GM12872 (cell line): ENCODE measurements at regions not wholly inside any gene's neighbourhood (a gene's known extent, or its start where the extent isn't known, plus 50 kb on each side); places are given as distances from the start of the nearest gene placed in this dataset.

Experiments used
- TF ChIP-seq, protein P1 (sequence below): IDR thresholded peaks from 3 replicates; pipeline ENCODE4 v1.5.1; 2011; ENCODE audit warnings: low read depth, mild to moderate bottlenecking, low read length, moderate library complexity; ENCODE audit not compliant: insufficient read depth

DNA sequence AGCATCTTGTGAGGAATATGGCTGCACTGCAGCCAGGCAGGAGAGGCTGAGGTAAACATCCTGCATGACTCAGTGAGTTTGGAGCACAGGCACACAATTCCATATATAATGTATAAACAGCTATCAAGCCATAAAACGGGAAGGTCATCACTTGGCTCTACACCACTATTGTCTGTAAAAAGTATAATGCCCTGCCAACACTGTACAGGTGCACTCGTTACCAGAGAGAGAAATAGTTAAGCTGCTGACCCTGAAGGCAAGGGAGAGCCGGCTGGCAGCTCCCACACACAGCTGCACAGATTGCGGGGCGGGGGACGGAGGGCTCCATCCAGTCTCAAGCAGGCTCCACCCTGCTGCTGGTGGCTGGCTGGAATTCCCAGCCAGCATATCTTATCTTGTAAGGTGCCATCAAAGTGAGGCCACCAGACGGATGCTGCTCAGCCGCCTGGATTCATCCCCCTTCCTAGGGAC is 668.1 kb downstream of the SLITRK5 start:
- TF ChIP-seq, protein P1, sequence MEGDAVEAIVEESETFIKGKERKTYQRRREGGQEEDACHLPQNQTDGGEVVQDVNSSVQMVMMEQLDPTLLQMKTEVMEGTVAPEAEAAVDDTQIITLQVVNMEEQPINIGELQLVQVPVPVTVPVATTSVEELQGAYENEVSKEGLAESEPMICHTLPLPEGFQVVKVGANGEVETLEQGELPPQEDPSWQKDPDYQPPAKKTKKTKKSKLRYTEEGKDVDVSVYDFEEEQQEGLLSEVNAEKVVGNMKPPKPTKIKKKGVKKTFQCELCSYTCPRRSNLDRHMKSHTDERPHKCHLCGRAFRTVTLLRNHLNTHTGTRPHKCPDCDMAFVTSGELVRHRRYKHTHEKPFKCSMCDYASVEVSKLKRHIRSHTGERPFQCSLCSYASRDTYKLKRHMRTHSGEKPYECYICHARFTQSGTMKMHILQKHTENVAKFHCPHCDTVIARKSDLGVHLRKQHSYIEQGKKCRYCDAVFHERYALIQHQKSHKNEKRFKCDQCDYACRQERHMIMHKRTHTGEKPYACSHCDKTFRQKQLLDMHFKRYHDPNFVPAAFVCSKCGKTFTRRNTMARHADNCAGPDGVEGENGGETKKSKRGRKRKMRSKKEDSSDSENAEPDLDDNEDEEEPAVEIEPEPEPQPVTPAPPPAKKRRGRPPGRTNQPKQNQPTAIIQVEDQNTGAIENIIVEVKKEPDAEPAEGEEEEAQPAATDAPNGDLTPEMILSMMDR: no peak

DNA sequence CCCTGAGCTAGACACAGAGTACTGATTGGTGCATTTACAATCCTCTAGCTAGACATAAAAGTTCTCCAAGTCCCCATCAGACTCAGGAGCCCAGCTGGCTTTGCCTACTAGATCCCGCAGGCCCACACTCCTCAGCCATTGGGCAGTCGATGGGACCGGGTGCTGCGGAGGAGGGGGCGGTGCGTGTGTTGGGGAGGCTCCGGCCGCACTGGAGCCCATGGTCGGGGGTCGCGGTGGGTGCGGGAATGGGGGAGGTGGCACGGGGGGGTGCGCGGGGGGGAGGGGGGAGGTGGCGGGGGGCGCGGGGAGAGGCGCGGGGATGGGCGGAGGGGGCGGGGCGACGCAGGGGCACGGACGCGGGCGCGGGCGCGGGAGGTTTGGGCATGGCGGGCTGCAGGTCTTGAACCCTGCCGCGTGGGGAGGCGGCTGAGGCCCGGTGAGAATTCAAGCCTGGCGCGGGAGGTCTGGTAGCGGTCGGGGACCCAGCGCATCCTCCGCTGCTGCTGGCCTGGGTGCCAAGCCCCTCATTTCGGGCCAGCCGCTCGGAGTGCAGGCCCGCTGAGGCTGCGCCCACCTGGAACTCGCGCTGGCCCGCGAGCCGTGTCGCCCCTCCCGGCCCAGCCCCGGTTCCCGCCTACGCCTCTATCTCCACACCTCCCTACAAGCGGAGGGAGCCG is 674.1 kb downstream of the SLITRK5 start:
- TF ChIP-seq, protein P1: no peak

DNA sequence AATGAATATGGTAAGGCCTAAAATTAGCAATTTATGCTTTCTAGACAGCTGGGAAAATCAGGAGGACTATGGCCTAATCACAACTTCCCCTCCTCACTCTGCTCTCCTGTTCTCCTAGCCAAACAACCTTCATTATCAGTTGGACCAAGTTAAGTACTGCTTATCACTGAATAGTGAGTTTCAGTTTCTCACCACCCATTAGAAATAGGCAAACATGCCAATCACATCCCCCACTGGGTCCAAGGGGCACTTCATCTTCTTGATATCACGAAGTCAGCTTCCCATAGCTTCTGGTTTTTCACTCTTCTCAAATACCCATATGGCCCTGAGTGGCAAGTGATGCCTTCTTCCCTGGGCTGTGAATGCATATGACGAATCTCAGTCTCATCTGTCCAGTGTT is 689.6 kb downstream of the SLITRK5 start:
- TF ChIP-seq, protein P1: no peak

DNA sequence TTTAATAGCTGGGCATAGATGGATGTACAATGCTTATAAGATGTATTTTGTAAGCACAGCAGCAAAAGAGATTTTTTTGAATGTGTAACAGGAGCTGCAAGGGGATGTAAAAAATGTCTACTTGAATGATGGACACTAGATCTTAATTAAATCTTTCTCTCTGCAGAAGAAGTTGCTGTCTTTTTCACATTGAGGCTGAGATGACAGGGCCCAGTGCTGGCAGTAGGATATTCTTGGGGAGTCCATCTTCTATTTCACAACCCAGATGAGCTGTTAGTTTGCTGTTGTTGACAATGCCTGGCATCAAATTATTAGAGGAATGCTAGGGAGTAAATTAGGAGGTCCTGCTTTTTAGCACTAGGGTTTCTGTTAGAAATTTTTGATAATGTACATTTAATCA is 698.7 kb downstream of the SLITRK5 start:
- TF ChIP-seq, protein P1: no peak

DNA sequence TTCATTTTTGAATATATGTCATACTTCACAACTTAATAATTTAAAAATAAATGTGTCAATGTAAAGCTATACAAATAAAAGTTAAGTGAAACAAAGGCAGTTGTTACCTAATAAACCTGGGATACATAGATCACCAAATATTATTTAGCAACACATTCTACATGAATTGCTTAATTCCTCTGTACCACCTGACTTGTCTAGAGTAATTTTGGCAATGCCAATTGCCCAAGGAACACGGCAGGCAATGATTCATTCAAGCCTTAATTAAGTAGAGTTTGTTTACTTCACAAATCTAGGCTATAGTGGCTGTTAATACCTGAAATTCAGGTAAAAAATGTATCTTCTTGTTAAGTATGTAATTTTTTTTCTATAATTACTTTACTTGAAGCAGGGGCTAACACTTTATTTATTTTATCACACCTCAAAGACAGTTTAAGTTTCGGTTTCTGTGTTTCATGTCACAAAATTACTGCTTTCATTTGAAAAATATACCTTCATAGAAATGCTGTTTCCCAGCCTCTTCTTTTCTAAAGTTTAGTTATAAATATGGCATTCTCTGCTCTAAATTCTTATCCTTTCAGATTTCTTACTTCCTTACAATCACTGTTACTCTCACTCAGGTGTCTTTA is 705.7 kb downstream of the SLITRK5 start:
- TF ChIP-seq, protein P1: no peak

DNA sequence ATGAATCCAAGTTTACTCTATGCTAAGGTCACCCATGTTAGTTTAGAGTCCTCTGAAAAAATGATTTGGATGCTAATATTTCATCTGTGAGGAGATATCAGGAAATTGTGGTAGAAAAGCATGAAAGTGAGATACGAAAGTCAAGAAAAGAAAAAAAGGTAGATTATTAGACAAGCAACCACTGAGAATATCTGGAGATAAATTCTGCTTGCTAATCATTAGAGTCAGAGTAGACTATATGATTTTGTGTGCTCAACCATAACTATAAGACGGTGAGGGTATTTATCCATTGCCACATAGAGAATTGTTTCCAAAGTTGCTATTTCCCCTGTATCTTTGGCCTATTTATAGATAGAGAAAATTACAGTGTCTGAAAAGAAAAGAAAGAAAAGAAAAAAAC is 706.7 kb downstream of the SLITRK5 start:
- TF ChIP-seq, protein P1: no peak

DNA sequence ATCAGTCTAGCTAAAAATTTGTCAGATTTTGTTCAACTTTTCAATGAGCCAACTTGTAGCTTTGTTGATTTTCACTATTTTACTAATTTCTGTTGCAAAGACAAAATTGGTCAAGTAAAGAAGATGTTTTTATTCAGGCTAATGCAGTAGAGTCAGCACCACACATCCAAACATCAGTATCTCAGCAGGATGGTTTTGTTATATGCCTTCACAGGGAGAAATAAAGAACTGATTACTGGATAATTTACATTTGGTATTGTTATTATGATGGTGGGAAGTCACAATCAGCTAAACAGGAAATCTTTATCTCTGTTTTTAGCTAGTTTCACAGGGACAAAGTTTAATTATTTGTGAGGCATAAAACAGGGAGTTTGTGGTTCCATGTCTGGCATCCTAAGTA is 713.4 kb downstream of the SLITRK5 start:
- TF ChIP-seq, protein P1: no peak
